ENCODE measurements at regions not wholly inside any gene's neighbourhood (a gene's known extent, or its start where the extent isn't known, plus 50 kb on each side); places are given as distances from the start of the nearest gene placed in this dataset.
"Not testable (repeated sequence)": the region's sequence is repeated elsewhere in the genome, so short reads cannot be mapped to it uniquely, and the experiment has no call there.

GRCh38 chrY:7355891-7356290, 444.3 kb upstream of the AMELY start:
- TF ChIP-seq POLR2A, CTCF (IDR thresholded peaks at IDR 0.05): not testable (repeated sequence)
